Transverse colon (tissue), 3 donors: ENCODE measurements at regions not wholly inside any gene's neighbourhood (a gene's known extent, or its start where the extent isn't known, plus 50 kb on each side); places are given as distances from the start of the nearest gene placed in this dataset.

Experiments used
- EP300 ChIP-seq: sonication (generic); formaldehyde crosslinking; IDR thresholded peaks from one replicate; pipeline ENCODE4 v1.6.1; 2017; ENCODE audit warnings: antibody characterized with exemption, low read depth
- POLR2A ChIP-seq: fragments of 450-650 bp; IDR thresholded peaks from one replicate; pipeline ENCODE4 v1.6.1; 2016; ENCODE audit warnings: antibody characterized with exemption, mild to moderate bottlenecking, moderate library complexity
- TF ChIP-seq, protein P1 (sequence below), 5 experiments: fragments of 200-600 bp in 3 of 5; fragments of 450-650 bp in 2 of 5; sonication (generic) in 3 of 5; IDR thresholded peaks; 1 replicate in 2 of 5; 2 replicates in 3 of 5; pipeline ENCODE4 v1.5.1; 2016 to 2017; ENCODE audit warnings: antibody characterized with exemption in 5 of 5, inconsistent platforms in 3 of 5, mild to moderate bottlenecking in 2 of 5, moderate library complexity in 1 of 5

GRCh38 chr12:124371970-124372555 lies 77.2 kb downstream of the RFLNA start:
- TF ChIP-seq, protein P1, sequence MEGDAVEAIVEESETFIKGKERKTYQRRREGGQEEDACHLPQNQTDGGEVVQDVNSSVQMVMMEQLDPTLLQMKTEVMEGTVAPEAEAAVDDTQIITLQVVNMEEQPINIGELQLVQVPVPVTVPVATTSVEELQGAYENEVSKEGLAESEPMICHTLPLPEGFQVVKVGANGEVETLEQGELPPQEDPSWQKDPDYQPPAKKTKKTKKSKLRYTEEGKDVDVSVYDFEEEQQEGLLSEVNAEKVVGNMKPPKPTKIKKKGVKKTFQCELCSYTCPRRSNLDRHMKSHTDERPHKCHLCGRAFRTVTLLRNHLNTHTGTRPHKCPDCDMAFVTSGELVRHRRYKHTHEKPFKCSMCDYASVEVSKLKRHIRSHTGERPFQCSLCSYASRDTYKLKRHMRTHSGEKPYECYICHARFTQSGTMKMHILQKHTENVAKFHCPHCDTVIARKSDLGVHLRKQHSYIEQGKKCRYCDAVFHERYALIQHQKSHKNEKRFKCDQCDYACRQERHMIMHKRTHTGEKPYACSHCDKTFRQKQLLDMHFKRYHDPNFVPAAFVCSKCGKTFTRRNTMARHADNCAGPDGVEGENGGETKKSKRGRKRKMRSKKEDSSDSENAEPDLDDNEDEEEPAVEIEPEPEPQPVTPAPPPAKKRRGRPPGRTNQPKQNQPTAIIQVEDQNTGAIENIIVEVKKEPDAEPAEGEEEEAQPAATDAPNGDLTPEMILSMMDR (IDR thresholded peaks at IDR 0.05), result no peak
- TF ChIP-seq POLR2A (no peak), EP300 (no peak)
